ENCODE measurements at regions not wholly inside any gene's neighbourhood (a gene's known extent, or its start where the extent isn't known, plus 50 kb on each side); places are given as distances from the start of the nearest gene placed in this dataset.

- TF ChIP-seq NR2C2 (CRISPR knock-in tag; IDR thresholded peaks at IDR 0.05) (no peak), ARID4B (CRISPR knock-in tag; IDR thresholded peaks at IDR 0.05; ENCODE audit: borderline replicate concordance) (no peak), ZNF512 (CRISPR knock-in tag; IDR thresholded peaks at IDR 0.05; ENCODE audit: borderline replicate concordance) (no peak), CREM (CRISPR knock-in tag; IDR thresholded peaks at IDR 0.05) (no peak), GABPB1 (CRISPR knock-in tag; IDR thresholded peaks at IDR 0.05) (no peak), TEAD4 (CRISPR knock-in tag; IDR thresholded peaks at IDR 0.05) (no peak), MYBL2 (CRISPR knock-in tag; IDR thresholded peaks at IDR 0.05) (no peak)
- TF ChIP-seq, protein P1, sequence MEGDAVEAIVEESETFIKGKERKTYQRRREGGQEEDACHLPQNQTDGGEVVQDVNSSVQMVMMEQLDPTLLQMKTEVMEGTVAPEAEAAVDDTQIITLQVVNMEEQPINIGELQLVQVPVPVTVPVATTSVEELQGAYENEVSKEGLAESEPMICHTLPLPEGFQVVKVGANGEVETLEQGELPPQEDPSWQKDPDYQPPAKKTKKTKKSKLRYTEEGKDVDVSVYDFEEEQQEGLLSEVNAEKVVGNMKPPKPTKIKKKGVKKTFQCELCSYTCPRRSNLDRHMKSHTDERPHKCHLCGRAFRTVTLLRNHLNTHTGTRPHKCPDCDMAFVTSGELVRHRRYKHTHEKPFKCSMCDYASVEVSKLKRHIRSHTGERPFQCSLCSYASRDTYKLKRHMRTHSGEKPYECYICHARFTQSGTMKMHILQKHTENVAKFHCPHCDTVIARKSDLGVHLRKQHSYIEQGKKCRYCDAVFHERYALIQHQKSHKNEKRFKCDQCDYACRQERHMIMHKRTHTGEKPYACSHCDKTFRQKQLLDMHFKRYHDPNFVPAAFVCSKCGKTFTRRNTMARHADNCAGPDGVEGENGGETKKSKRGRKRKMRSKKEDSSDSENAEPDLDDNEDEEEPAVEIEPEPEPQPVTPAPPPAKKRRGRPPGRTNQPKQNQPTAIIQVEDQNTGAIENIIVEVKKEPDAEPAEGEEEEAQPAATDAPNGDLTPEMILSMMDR (IDR thresholded peaks at IDR 0.05), result no peak
- TF ChIP-seq, protein P2, sequence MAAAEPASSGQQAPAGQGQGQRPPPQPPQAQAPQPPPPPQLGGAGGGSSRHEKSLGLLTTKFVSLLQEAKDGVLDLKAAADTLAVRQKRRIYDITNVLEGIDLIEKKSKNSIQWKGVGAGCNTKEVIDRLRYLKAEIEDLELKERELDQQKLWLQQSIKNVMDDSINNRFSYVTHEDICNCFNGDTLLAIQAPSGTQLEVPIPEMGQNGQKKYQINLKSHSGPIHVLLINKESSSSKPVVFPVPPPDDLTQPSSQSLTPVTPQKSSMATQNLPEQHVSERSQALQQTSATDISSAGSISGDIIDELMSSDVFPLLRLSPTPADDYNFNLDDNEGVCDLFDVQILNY (CRISPR knock-in tag; IDR thresholded peaks at IDR 0.05), result no peak
- TF ChIP-seq, protein P3, sequence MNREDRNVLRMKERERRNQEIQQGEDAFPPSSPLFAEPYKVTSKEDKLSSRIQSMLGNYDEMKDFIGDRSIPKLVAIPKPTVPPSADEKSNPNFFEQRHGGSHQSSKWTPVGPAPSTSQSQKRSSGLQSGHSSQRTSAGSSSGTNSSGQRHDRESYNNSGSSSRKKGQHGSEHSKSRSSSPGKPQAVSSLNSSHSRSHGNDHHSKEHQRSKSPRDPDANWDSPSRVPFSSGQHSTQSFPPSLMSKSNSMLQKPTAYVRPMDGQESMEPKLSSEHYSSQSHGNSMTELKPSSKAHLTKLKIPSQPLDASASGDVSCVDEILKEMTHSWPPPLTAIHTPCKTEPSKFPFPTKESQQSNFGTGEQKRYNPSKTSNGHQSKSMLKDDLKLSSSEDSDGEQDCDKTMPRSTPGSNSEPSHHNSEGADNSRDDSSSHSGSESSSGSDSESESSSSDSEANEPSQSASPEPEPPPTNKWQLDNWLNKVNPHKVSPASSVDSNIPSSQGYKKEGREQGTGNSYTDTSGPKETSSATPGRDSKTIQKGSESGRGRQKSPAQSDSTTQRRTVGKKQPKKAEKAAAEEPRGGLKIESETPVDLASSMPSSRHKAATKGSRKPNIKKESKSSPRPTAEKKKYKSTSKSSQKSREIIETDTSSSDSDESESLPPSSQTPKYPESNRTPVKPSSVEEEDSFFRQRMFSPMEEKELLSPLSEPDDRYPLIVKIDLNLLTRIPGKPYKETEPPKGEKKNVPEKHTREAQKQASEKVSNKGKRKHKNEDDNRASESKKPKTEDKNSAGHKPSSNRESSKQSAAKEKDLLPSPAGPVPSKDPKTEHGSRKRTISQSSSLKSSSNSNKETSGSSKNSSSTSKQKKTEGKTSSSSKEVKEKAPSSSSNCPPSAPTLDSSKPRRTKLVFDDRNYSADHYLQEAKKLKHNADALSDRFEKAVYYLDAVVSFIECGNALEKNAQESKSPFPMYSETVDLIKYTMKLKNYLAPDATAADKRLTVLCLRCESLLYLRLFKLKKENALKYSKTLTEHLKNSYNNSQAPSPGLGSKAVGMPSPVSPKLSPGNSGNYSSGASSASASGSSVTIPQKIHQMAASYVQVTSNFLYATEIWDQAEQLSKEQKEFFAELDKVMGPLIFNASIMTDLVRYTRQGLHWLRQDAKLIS (CRISPR knock-in tag; IDR thresholded peaks at IDR 0.05; ENCODE audit: borderline replicate concordance), result no peak
Observed at GRCh38 chr10:109191823-109192222, 731.5 kb downstream of the XPNPEP1 start.

Data from WTC11 (cell line).